HUES6 (cell line): ENCODE measurements at regions not wholly inside any gene's neighbourhood (a gene's known extent, or its start where the extent isn't known, plus 50 kb on each side); places are given as distances from the start of the nearest gene placed in this dataset.

Source experiments
- H3K27ac ChIP-seq: 2 replicates; pipeline ENCODE4 v1.7.0; 2013; ENCODE audit warnings: low read depth, mild to moderate bottlenecking, low read length, inconsistent platforms
- H3K27me3 ChIP-seq: 2 replicates; pipeline ENCODE4 v1.6.1; 2013; ENCODE audit warnings: low read length; ENCODE audit not compliant: control insufficient read depth, insufficient read depth
- H3K36me3 ChIP-seq: 2 replicates; pipeline ENCODE4 v1.6.1; 2013; ENCODE audit warnings: low read length; ENCODE audit not compliant: control insufficient read depth, insufficient read depth
- H3K4me1 ChIP-seq: 2 replicates; pipeline ENCODE4 v1.6.1; 2013; ENCODE audit warnings: low read length; ENCODE audit not compliant: control insufficient read depth, insufficient read depth
- H3K4me3 ChIP-seq: 2 replicates; pipeline ENCODE4 v1.5.1; 2013; ENCODE audit warnings: low read depth, low read length
- H3K9ac ChIP-seq: one replicate; pipeline ENCODE4 v1.6.1; 2013; ENCODE audit warnings: mild to moderate bottlenecking, low read length
- H3K9me3 ChIP-seq: 2 replicates; pipeline ENCODE4 v1.6.1; 2013; ENCODE audit warnings: low read depth, low read length; ENCODE audit not compliant: control insufficient read depth, insufficient read depth

DNA sequence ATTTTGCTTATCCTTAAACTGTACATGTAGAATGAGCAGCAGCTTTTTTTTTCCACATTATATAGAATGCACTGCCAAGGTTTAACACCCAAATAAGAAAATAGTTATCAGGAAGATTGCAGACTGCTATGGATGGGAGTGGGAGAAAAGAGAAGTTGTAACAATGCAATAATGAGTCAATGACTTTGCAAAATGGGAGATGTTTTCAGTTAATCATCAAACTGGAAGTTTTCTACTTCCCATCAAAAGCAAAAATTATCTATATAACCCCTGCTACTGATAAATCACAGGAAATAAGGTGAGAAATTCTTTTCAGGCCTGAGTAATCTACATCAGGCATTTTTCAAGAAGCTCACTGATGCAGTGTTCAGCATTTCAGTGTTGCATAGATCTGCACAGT lies 309.1 kb downstream of the GXYLT1 start:
- H3K9ac ChIP-seq = no peak overlapping the region
- H3K27me3 ChIP-seq = no peaks in the 10 kb centered on the region
- no peaks in the 10 kb centered on the region for H3K9me3 ChIP-seq
- no peaks in the 10 kb centered on the region for H3K36me3 ChIP-seq
- no peak overlapping the region for H3K27ac ChIP-seq
- H3K4me1 ChIP-seq = no peaks in the 10 kb centered on the region
- H3K4me3 ChIP-seq = no peak overlapping the region

DNA sequence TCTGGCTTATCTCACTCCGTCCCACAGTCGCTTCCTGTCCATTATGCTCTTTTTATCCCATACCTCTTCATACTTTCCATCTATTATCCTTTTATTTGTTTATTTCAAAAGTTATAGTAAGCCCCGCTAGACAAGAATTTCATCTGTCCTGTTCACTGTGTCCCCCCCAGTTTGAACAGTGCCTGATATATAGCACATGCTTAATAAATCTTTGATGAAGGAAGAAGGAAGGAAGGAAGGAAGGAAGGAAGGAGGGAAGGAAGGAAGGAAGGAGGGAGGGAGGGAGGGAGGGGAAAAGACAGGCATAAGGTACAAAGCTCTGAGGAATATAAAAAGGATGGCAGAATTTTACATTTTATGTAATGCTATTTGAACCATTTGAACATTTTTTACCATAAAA lies 324.7 kb downstream of the GXYLT1 start:
- Histone ChIP-seq H3K4me1 (no peaks in the 10 kb centered on the region), H3K27ac (no peak overlapping the region), H3K9ac (no peak overlapping the region), H3K4me3 (no peak overlapping the region), H3K27me3 (no peaks in the 10 kb centered on the region), H3K36me3 (no peaks in the 10 kb centered on the region), H3K9me3 (peaks cover 2% of the 10 kb centered on the region; the same call in 1 of the 2 replicates)

DNA sequence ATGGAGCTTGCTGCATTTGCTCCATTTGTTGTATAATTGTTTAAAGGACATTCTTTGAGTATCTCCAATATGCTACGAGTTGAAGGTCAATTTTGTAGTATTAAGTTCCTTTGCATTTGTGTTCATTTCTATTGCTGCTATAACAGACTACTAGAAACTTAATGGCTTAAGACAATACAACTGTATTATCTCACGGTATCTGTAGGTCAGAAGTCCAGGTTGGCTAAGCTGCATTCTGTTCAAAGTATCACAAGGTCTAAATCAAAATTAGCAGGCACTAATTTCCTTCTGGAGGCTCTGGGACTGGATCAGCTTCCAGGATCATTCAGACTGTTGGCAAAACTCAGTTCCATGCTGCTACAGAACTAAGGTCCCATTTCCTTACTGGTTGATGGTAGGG lies 340.6 kb downstream of the GXYLT1 start:
- Histone ChIP-seq H3K4me1 (no peaks in the 10 kb centered on the region), H3K27me3 (no peaks in the 10 kb centered on the region), H3K9ac (no peak overlapping the region), H3K36me3 (no peaks in the 10 kb centered on the region), H3K27ac (no peak overlapping the region), H3K4me3 (no peak overlapping the region), H3K9me3 (no peaks in the 10 kb centered on the region)

DNA sequence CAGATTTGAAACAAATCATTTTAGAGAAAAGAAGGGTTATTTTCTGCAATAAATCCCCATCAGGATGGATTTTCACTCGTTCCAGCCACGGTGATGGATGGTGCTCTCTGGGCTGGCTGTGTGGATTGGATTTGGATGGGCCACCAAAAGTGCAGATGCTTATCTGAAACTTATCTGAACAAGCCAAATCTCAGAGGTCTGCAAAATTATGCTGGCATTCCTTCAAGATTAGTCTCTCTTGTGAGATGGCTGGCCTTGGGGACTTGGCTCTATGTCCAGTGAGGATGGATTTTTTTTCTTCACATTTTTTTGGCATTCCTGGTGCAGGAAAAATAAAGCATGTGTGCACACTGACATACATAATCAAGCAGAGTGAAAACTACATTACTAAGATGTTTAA lies 341.9 kb downstream of the GXYLT1 start:
- no peaks in the 10 kb centered on the region for H3K9me3 ChIP-seq
- no peak overlapping the region for H3K4me3 ChIP-seq
- no peak overlapping the region for H3K27ac ChIP-seq
- no peaks in the 10 kb centered on the region for H3K27me3 ChIP-seq
- H3K4me1 ChIP-seq = no peaks in the 10 kb centered on the region
- no peaks in the 10 kb centered on the region for H3K36me3 ChIP-seq
- H3K9ac ChIP-seq = no peak overlapping the region

DNA sequence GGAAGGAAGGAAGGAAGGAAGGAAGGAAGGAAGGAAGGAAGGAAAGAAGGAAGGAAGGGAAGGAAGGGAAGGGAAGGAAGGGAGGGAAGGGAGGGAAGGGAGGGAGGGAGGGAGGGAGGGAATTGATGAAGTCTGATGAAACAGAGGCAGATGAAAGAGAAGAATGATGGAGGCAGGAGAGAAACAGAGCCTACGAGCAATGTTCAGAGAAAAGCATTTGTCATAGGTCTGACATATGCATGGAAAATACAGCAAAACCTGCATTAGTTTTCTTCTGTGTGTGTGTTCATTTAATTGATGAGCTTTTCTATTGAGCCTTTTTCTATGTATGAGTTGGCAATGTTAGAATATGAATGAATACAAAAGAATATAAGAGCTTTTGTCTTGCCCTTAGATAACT lies 343.4 kb downstream of the GXYLT1 start:
- Histone ChIP-seq H3K36me3 (no peaks in the 10 kb centered on the region), H3K9ac (no peak overlapping the region), H3K27ac (no peak overlapping the region)

DNA sequence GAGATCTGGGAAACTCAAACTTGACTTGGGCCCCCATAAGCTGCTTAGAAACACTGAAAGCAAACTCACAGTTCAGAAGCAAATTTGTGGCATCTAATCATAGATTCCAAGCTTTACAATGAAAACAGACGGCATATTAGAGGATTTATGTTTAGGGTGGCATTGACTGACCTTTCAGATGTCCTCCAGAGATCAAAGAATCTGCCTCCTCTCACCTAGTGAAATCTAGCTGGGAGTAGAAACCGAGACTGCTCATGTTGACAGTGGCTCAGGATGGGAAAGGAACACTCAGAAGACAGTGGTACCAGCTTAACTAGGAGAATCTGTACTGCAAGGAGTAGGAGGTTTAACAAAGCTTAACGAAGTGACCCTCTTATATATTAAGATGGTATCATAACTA lies 345.0 kb downstream of the GXYLT1 start:
- Histone ChIP-seq H3K9ac (no peak overlapping the region), H3K27me3 (no peaks in the 10 kb centered on the region), H3K27ac (no peak overlapping the region), H3K36me3 (no peaks in the 10 kb centered on the region), H3K4me1 (no peaks in the 10 kb centered on the region), H3K4me3 (no peak overlapping the region), H3K9me3 (no peaks in the 10 kb centered on the region)

More for the DNA sequence above, 343.4 kb downstream of the GXYLT1 start:
- Histone ChIP-seq H3K4me1 (no peaks in the 10 kb centered on the region), H3K27me3 (no peaks in the 10 kb centered on the region), H3K9me3 (no peaks in the 10 kb centered on the region), H3K4me3 (no peak overlapping the region)

DNA sequence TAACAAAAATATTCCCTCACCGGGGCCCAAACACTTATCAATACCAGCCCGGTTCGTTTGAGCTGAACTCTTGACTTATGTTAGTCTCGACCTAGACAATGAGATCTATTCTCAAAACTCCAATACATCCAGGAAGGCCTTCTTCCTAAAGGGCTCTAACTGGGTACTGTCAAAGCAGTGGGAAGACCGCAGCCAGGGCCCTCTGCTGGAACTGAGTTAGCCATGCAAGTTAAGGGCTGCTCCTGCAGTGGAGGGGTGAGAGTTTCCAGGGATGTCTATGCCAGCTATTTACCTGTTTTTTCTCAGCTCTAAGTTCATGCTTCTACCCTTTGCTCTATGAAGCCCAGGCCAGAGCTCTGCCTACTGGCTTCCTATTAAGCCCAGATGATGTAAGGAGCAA lies 348.8 kb downstream of the GXYLT1 start:
- H3K27ac ChIP-seq = no peak overlapping the region

DNA sequence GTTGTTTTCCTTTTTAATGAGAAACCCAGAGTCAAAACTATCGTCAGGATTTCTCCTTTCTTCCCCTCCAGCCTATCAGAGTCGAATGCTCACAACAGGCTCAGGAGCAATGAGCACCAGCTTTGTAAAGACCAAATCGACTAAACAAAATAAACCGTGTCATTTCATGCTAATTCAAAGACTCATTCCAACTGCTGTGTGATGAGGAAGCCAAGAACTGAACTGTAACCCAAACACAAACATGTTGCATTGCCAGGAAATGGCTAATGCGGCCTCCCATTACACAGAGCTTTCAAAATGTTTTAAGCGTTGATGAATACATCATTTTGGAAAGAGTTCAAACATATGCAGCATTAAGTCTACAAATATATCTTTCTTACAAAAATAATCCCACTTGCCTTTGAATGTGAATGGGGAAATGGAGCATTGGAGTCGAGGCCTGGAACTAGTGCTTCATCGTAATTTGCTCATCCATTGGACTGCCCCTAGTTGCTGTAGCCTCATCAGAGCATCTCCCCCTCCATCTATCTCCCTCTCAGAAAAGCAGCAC lies 349.5 kb downstream of the GXYLT1 start:
- no peaks in the 10 kb centered on the region for H3K4me1 ChIP-seq
- H3K27ac ChIP-seq = no peak overlapping the region
- no peaks in the 10 kb centered on the region for H3K36me3 ChIP-seq
- no peaks in the 10 kb centered on the region for H3K27me3 ChIP-seq
- H3K9me3 ChIP-seq = peaks cover 4% of the 10 kb centered on the region; the same call in 1 of the 2 replicates
- no peak overlapping the region for H3K4me3 ChIP-seq
- no peak overlapping the region for H3K9ac ChIP-seq

More for the DNA sequence above, 348.8 kb downstream of the GXYLT1 start:
- Histone ChIP-seq H3K4me3 (no peak overlapping the region), H3K36me3 (no peaks in the 10 kb centered on the region), H3K27me3 (no peaks in the 10 kb centered on the region), H3K4me1 (no peaks in the 10 kb centered on the region), H3K9ac (no peak overlapping the region), H3K9me3 (peaks cover 4% of the 10 kb centered on the region; the same call in 1 of the 2 replicates)

DNA sequence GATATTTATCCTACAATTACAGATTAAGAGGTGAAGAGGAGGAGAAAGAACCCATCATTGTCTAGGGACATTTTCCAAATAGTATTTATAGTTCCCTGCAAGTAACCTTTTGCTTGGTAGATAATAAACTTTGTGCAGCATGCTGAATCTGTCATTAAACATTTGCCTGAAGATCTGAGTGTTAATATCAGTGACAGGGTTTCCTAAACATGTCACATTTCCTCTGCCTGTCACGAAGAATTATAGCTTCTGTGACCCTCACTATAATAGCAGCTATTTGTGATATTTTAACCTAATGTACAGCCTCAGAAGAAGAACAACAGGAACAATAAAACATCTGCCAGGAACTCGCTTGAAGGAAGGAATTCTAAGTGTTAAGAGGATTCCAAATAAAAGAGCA lies 350.3 kb downstream of the GXYLT1 start:
- no peak overlapping the region for H3K9ac ChIP-seq
- H3K27me3 ChIP-seq = no peaks in the 10 kb centered on the region
- no peak overlapping the region for H3K27ac ChIP-seq
- no peaks in the 10 kb centered on the region for H3K36me3 ChIP-seq
- no peak overlapping the region for H3K4me3 ChIP-seq
- no peaks in the 10 kb centered on the region for H3K4me1 ChIP-seq
- H3K9me3 ChIP-seq = peaks cover 4% of the 10 kb centered on the region; the same call in 1 of the 2 replicates

DNA sequence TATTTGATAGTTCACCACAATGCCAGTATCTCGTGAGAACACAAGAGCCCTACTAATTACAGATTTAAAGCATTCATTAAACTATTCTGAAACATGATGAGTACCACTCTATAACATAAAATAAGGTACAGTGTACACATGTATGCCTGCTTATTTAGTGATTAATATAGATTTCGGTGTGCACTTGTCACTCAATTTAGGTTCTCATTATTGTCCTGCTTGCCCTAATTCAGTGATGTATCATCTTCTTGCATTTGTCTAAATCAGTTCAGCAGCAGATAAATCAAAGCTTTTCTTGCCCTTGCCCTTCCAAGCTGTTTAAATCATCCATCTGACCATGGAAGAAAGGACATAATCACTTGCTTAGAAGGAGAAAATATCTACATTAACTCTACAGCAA lies 359.7 kb downstream of the GXYLT1 start:
- H3K9ac ChIP-seq = no peak overlapping the region

DNA sequence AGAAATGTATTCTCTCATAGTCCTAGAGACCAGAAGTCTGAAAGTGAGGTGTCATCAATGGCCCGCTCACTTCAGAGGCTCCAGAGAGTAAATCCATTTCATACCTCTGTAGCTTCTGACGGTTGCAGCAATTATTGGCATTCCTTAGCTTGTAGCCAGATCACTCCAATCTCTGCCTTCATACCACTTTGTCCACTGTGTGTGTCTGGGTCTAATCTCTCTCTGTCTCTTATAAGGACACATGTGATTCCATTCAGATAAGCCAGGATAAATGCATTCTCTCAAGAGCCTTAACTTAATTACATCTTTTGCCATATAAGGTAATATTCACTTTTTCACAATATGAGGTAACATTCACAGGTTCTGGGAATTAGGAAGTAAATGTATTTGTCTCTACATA lies 365.7 kb downstream of the GXYLT1 start:
- Histone ChIP-seq H3K9ac (no peak overlapping the region), H3K27ac (no peak overlapping the region), H3K9me3 (no peaks in the 10 kb centered on the region), H3K4me1 (peaks cover 2% of the 10 kb centered on the region; the same call in 1 of the 2 replicates), H3K36me3 (no peaks in the 10 kb centered on the region), H3K4me3 (no peak overlapping the region), H3K27me3 (no peaks in the 10 kb centered on the region)

More for the DNA sequence above, 359.7 kb downstream of the GXYLT1 start:
- Histone ChIP-seq H3K4me3 (no peak overlapping the region), H3K27me3 (no peaks in the 10 kb centered on the region), H3K4me1 (no peaks in the 10 kb centered on the region), H3K36me3 (no peaks in the 10 kb centered on the region), H3K9me3 (no peaks in the 10 kb centered on the region), H3K27ac (no peak overlapping the region)
